ENCODE measurements at regions not wholly inside any gene's neighbourhood (a gene's known extent, or its start where the extent isn't known, plus 50 kb on each side); places are given as distances from the start of the nearest gene placed in this dataset.

- no peak for DNase-seq
These were observed 134.7 kb upstream of the GPR12 start for GRCh38 chr13:26895081-26895807.

GRCh38 chr13:26888632-26889031 lies 128.0 kb upstream of the GPR12 start:
- H3K36me3 Mint-ChIP-seq: no peaks in the 10 kb centered on the region
- H3K4me1 Mint-ChIP-seq: no peaks in the 10 kb centered on the region
- POLR2A ChIA-PET: no interaction called here
- H3K27ac Mint-ChIP-seq: no peak overlapping the region
- DNase-seq: no peak
- no peaks in the 10 kb centered on the region for H3K9me3 Mint-ChIP-seq
- H3K27me3 Mint-ChIP-seq: peaks cover 22% of the 10 kb centered on the region
- H3K4me3 Mint-ChIP-seq: no peak overlapping the region
- ATAC-seq (ENCODE audit: low read depth): no peak

More at GRCh38 chr13:26895081-26895807, 134.7 kb upstream of the GPR12 start:
- Mint-ChIP-seq H3K4me3 (no peak overlapping the region), H3K9me3 (no peaks in the 10 kb centered on the region), H3K4me1 (peaks cover 5% of the 10 kb centered on the region), H3K27ac (no peak overlapping the region), H3K27me3 (peaks cover 19% of the 10 kb centered on the region), H3K36me3 (no peaks in the 10 kb centered on the region)
- POLR2A ChIA-PET: no interaction called here
- ATAC-seq (ENCODE audit: low read depth): no peak

GRCh38 chr13:26887594-26887993 lies 127.0 kb upstream of the GPR12 start:
- DNase-seq (no peak), ATAC-seq (ENCODE audit: low read depth) (no peak)
- no peak overlapping the region for H3K27ac Mint-ChIP-seq
- POLR2A ChIA-PET: no interaction called here
- no peaks in the 10 kb centered on the region for H3K9me3 Mint-ChIP-seq
- peaks cover 14% of the 10 kb centered on the region for H3K27me3 Mint-ChIP-seq
- no peaks in the 10 kb centered on the region for H3K4me1 Mint-ChIP-seq
- H3K4me3 Mint-ChIP-seq: no peak overlapping the region
- H3K36me3 Mint-ChIP-seq: no peaks in the 10 kb centered on the region

- H3K36me3 Mint-ChIP-seq: no peaks in the 10 kb centered on the region
- H3K9me3 Mint-ChIP-seq: no peaks in the 10 kb centered on the region
- no peaks in the 10 kb centered on the region for H3K4me1 Mint-ChIP-seq
- DNase-seq: no peak
- no peak for ATAC-seq (ENCODE audit: low read depth)
- H3K4me3 Mint-ChIP-seq: no peak overlapping the region
- H3K27ac Mint-ChIP-seq: no peak overlapping the region
- H3K27me3 Mint-ChIP-seq: peaks cover 16% of the 10 kb centered on the region
- POLR2A ChIA-PET: no interaction called here
These were observed 123.1 kb upstream of the GPR12 start for GRCh38 chr13:26883613-26884257.

- Mint-ChIP-seq H3K9me3 (no peaks in the 10 kb centered on the region), H3K36me3 (no peaks in the 10 kb centered on the region), H3K27ac (no peak overlapping the region), H3K27me3 (peaks cover 17% of the 10 kb centered on the region), H3K4me1 (no peaks in the 10 kb centered on the region), H3K4me3 (no peak overlapping the region)
- POLR2A ChIA-PET: no interaction called here
- no peak for ATAC-seq (ENCODE audit: low read depth)
- DNase-seq: no peak
These were observed 122.1 kb upstream of the GPR12 start for GRCh38 chr13:26882731-26883130.

- no peak for DNase-seq
- Mint-ChIP-seq H3K4me3 (no peak overlapping the region), H3K9me3 (peaks cover 4% of the 10 kb centered on the region), H3K4me1 (no peaks in the 10 kb centered on the region), H3K27ac (no peak overlapping the region), H3K36me3 (no peaks in the 10 kb centered on the region), H3K27me3 (peaks cover 15% of the 10 kb centered on the region)
- no peak for ATAC-seq (ENCODE audit: low read depth)
- POLR2A ChIA-PET: no interaction called here
These were observed 120.6 kb upstream of the GPR12 start for GRCh38 chr13:26881154-26881553.

- no peaks in the 10 kb centered on the region for H3K4me1 Mint-ChIP-seq
- H3K9me3 Mint-ChIP-seq: peaks cover 4% of the 10 kb centered on the region
- H3K36me3 Mint-ChIP-seq: no peaks in the 10 kb centered on the region
- H3K27me3 Mint-ChIP-seq: peaks cover 15% of the 10 kb centered on the region
- no peak for DNase-seq
- POLR2A ChIA-PET: no interaction called here
- H3K27ac Mint-ChIP-seq: no peak overlapping the region
- H3K4me3 Mint-ChIP-seq: no peak overlapping the region
- no peak for ATAC-seq (ENCODE audit: low read depth)
These were observed 120.1 kb upstream of the GPR12 start for GRCh38 chr13:26880735-26881134.

- H3K9me3 Mint-ChIP-seq: peaks cover 4% of the 10 kb centered on the region
- H3K36me3 Mint-ChIP-seq: no peaks in the 10 kb centered on the region
- DNase-seq (no peak), ATAC-seq (ENCODE audit: low read depth) (no peak)
- no peak overlapping the region for H3K4me3 Mint-ChIP-seq
- no peaks in the 10 kb centered on the region for H3K4me1 Mint-ChIP-seq
- H3K27ac Mint-ChIP-seq: no peak overlapping the region
- peaks cover 12% of the 10 kb centered on the region for H3K27me3 Mint-ChIP-seq
- POLR2A ChIA-PET: no interaction called here
These were observed 117.9 kb upstream of the GPR12 start for GRCh38 chr13:26878438-26878837.

GRCh38 chr13:26873386-26873698 lies 112.8 kb upstream of the GPR12 start:
- Mint-ChIP-seq H3K27ac (no peak overlapping the region), H3K9me3 (peaks cover 4% of the 10 kb centered on the region), H3K36me3 (no peaks in the 10 kb centered on the region), H3K4me1 (no peaks in the 10 kb centered on the region), H3K4me3 (no peak overlapping the region), H3K27me3 (peaks cover 7% of the 10 kb centered on the region)
- DNase-seq: no peak
- POLR2A ChIA-PET: no interaction called here
- ATAC-seq (ENCODE audit: low read depth): no peak

- Mint-ChIP-seq H3K9me3 (peaks cover 4% of the 10 kb centered on the region), H3K4me3 (no peak overlapping the region), H3K27ac (no peak overlapping the region), H3K27me3 (peaks cover 7% of the 10 kb centered on the region), H3K36me3 (no peaks in the 10 kb centered on the region), H3K4me1 (no peaks in the 10 kb centered on the region)
- ATAC-seq (ENCODE audit: low read depth): no peak
- DNase-seq: peak; percentile 71
- POLR2A ChIA-PET: no interaction called here
These were observed 112.2 kb upstream of the GPR12 start for GRCh38 chr13:26872525-26873385.

- Mint-ChIP-seq H3K36me3 (no peaks in the 10 kb centered on the region), H3K27ac (no peak overlapping the region), H3K4me3 (no peak overlapping the region), H3K4me1 (no peaks in the 10 kb centered on the region), H3K27me3 (peaks cover 2% of the 10 kb centered on the region), H3K9me3 (no peaks in the 10 kb centered on the region)
- ATAC-seq (ENCODE audit: low read depth): no peak
- peak; percentile 35 for DNase-seq
- POLR2A ChIA-PET: no interaction called here
These were observed 107.0 kb upstream of the GPR12 start for GRCh38 chr13:26867451-26868091.

- DNase-seq: no peak
- no peak for ATAC-seq (ENCODE audit: low read depth)
- H3K4me1 Mint-ChIP-seq: no peaks in the 10 kb centered on the region
- H3K27me3 Mint-ChIP-seq: peaks cover 2% of the 10 kb centered on the region
- no peak overlapping the region for H3K4me3 Mint-ChIP-seq
- H3K9me3 Mint-ChIP-seq: no peaks in the 10 kb centered on the region
- H3K36me3 Mint-ChIP-seq: no peaks in the 10 kb centered on the region
- POLR2A ChIA-PET: no interaction called here
- H3K27ac Mint-ChIP-seq: no peak overlapping the region
These were observed 104.0 kb upstream of the GPR12 start for GRCh38 chr13:26864576-26864975.

GRCh38 chr13:26861941-26862340 lies 101.4 kb upstream of the GPR12 start:
- Mint-ChIP-seq H3K4me1 (no peaks in the 10 kb centered on the region), H3K27me3 (peaks cover 2% of the 10 kb centered on the region), H3K36me3 (no peaks in the 10 kb centered on the region), H3K27ac (no peak overlapping the region), H3K4me3 (no peak overlapping the region), H3K9me3 (no peaks in the 10 kb centered on the region)
- ATAC-seq (ENCODE audit: low read depth) (no peak), DNase-seq (no peak)
- POLR2A ChIA-PET: no interaction called here

Data from activated naive CD8-positive, alpha-beta T cell treated with anti-CD3 and anti-CD28 coated beads, Interleukin-2, amount 10 ng/mL, durations not matched to agents 7 days and 5 days (primary cell).